H54 (cell line): ENCODE measurements at regions not wholly inside any gene's neighbourhood (a gene's known extent, or its start where the extent isn't known, plus 50 kb on each side); places are given as distances from the start of the nearest gene placed in this dataset.
"Not testable (repeated sequence)": the region's sequence is repeated elsewhere in the genome, so short reads cannot be mapped to it uniquely, and the experiment has no call there.

ENCODE experiments used
- DNase-seq: peaks from one replicate; pipeline ENCODE4 v3.0.0; 2011; ENCODE audit warnings: low spot score, mixed read lengths; ENCODE audit not compliant: insufficient read length
- FAIRE-seq: peaks from 3 replicates; lab custom pipeline; 2011; peaks lifted over from hg19 to GRCh38; lab: Jason Lieb, UNC
- POLR2A ChIP-seq: IDR thresholded peaks from 2 replicates; pipeline ENCODE4 v1.6.1; 2011; ENCODE audit warnings: low read depth, mild to moderate bottlenecking, low read length

GRCh38 chr17:26936645-26937044 lies 357.3 kb upstream of the WSB1 start:
- not testable (repeated sequence) for DNase-seq, FAIRE-seq

DNA sequence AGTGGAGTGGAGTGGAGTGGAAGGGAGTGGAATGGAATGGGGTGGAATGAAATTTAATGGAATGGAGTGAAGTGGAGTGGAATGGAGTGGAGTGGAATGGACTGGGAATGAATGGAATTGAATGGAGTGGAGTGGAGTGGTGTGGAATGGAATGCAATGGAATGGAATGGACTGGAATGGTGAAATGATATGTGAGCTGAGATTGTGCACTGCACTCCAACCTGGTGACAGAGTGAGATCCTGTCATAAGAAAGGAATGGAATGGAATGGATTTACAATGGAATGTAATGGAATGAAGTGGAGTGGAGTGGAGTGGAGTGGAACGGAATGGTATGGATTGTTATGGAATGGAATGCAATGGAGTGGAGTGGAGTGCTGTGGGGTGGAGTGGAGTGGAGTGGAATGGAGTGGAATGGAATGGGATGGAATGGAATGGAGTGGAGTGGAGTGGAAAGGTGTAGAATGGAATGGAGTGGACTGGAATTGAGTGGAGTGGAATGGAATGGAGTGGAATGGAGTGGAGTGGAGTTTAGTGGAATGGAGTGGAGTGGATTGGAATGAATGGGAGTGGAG lies 356.1 kb upstream of the WSB1 start:
- FAIRE-seq, DNase-seq: not testable (repeated sequence)

- not testable (repeated sequence) for DNase-seq, FAIRE-seq
Measured at GRCh38 chr17:26939755-26940154, 354.2 kb upstream of the WSB1 start.

GRCh38 chr17:26940587-26940986 lies 353.3 kb upstream of the WSB1 start:
- DNase-seq, FAIRE-seq: not testable (repeated sequence)

- no peak for TF ChIP-seq POLR2A
- FAIRE-seq = no peak
- no peak for DNase-seq
Measured at GRCh38 chr17:26962255-26963162, 331.4 kb upstream of the WSB1 start.

- DNase-seq = no peak
Measured at GRCh38 chr17:26963163-26963503, 330.8 kb upstream of the WSB1 start.

GRCh38 chr17:26965898-26966624 lies 327.9 kb upstream of the WSB1 start:
- not testable (repeated sequence) for FAIRE-seq, DNase-seq

More at GRCh38 chr17:26963163-26963503, 330.8 kb upstream of the WSB1 start:
- no peak for FAIRE-seq
- no peak for TF ChIP-seq POLR2A

DNA sequence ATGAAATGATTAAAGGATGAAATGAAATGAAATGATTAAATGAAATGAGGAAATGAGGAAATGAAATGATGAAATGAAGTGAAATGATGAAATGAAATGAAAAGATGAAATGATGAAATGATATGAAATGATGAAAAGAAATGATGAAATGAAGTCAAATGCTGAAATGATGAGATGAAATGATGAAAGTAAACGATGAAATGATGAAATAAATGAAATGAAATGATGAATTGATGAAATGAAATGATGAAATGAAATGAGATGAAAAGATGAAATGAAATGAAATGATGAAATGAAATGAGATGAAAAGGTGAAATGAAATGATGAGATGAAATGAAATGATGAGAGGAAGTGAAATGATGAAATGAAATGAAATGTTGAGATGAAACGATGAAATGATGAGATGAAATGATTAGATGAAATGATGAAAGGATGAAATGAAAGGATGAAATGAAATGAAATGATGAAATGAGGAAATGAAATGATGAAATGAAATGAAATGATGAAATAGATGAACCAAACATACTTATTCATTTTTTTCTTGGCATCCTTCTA lies 327.2 kb upstream of the WSB1 start:
- not testable (repeated sequence) for DNase-seq, FAIRE-seq

GRCh38 chr17:26981845-26982425 lies 312.0 kb upstream of the WSB1 start:
- not testable (repeated sequence) for DNase-seq, FAIRE-seq

GRCh38 chr17:26982563-26982962 lies 311.4 kb upstream of the WSB1 start:
- not testable (repeated sequence) for FAIRE-seq

GRCh38 chr17:26987851-26988250 lies 306.1 kb upstream of the WSB1 start:
- FAIRE-seq, DNase-seq: not testable (repeated sequence)

More at GRCh38 chr17:26982563-26982962, 311.4 kb upstream of the WSB1 start:
- DNase-seq = not testable (repeated sequence)

DNA sequence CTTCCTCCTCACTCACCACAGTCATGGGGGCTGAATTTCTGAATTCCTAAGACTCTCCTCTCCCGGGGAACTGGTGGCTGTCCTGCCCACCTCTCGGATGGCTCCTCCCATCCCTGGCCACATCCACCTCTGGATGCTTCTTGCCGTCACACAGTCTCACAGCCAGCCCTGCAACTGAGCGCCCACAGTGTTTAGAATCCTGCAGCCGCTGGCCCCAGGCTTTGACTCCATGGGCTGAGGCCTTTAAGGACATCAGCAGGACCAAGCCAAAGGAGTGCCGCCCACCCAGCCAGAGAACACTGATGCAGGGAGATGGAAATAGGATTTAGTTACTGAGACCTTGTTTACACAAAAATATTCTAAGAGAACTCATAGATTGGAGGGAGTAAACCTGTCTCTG lies 299.3 kb upstream of the WSB1 start:
- not testable (repeated sequence) for DNase-seq, FAIRE-seq

GRCh38 chr17:26996146-26996916 lies 297.6 kb upstream of the WSB1 start:
- not testable (repeated sequence) for DNase-seq, FAIRE-seq

DNA sequence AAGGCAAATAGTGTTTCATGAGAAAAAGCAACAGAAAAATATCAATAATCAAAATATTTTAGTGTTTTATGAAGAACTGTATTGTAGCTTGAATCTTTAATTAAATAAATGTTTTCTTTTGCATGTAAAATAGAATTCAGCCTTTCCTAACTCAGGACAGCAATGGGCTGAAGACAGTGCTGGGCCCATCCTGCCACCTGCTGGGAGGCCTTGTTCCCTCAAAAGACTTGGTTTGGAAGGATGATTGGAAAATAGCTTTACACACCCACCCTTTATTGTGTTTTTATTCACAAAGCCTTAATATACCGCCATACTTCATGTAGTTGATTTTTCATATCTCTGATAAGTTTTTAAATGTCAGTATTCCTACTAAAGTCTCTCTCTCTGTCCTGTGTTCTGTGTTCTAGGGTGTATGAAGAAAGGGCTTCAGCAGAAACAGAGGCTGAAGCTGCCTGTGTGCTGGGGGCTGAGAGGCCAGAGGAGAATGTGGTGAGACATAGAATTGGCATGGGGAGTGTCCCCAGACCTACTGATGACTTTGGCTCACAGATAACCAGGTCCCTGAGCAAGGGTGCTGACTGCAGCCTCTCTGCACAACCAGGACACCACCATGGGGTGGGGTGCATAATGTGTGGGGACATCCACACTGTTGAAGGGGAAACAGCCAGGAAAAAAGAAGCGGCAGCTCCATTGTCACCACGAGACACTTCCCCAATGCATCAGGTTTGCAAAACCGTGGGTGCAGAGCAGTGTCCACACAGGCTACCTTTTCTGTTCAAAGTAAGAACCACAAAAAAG lies 286.0 kb upstream of the WSB1 start:
- not testable (repeated sequence) for FAIRE-seq

More for the DNA sequence above, 286.0 kb upstream of the WSB1 start:
- not testable (repeated sequence) for DNase-seq
